GM12872 (cell line): ENCODE measurements at regions not wholly inside any gene's neighbourhood (a gene's known extent, or its start where the extent isn't known, plus 50 kb on each side); places are given as distances from the start of the nearest gene placed in this dataset.

ENCODE experiments used
- CTCF ChIP-seq: IDR thresholded peaks from 3 replicates; pipeline ENCODE4 v1.5.1; 2011; ENCODE audit warnings: low read depth, mild to moderate bottlenecking, low read length, moderate library complexity; ENCODE audit not compliant: insufficient read depth

- TF ChIP-seq CTCF, result no peak
Measured at GRCh38 chr9:106596984-106597383, 266.0 kb upstream of the ZNF462 start.

- no peak for TF ChIP-seq CTCF
Measured at GRCh38 chr9:106600955-106601560, 261.9 kb upstream of the ZNF462 start.

- TF ChIP-seq CTCF, result no peak
Measured at GRCh38 chr9:106602344-106602743, 260.6 kb upstream of the ZNF462 start.

GRCh38 chr9:106613250-106613737 lies 249.7 kb upstream of the ZNF462 start:
- no peak for TF ChIP-seq CTCF

- no peak for TF ChIP-seq CTCF
Measured at GRCh38 chr9:106615118-106615889, 247.7 kb upstream of the ZNF462 start.

DNA sequence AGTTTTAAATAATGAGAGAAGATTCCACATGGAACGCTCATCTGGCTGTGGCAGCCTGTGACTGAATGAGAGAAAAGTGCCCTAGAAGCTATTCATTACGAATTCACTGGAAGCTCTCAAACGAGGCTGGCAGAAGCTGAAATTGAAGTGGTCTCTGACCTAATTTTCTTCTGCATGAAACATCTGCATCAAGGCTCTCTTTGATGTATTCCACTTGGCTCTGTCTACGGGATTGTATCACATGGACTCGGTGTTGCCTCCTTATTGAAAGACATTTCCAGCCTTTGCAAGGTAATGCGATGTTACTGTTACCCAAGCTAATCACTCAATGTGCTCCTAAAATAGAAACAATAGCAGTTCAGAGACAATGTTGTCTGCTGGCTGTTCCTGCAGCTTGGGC lies 246.9 kb upstream of the ZNF462 start:
- no peak for TF ChIP-seq CTCF

DNA sequence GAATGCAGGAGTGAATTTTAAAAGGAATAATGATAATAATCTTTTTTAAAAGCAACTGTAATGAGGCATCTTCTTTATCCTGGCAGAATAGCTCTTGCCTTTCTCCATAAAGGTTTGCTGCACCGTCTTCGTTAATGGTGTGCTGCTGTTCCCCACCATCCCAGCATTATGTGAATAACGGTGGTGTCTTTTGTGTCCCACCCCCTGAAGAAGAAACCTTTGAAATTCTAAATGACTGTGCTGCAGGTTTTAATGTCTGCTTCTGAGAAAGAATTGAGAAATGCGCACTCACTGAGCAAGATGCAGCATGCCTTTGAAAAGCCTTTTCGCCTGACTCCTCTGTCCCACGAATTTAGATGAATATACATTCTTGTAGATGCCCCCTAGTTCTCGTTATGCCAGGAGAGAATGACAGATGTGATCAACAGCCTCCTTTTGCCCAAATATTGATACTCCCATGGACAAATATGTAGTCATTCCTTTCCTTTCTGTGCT lies 246.1 kb upstream of the ZNF462 start:
- no peak for TF ChIP-seq CTCF
